ENCODE measurements at regions not wholly inside any gene's neighbourhood (a gene's known extent, or its start where the extent isn't known, plus 50 kb on each side); places are given as distances from the start of the nearest gene placed in this dataset.

DNA sequence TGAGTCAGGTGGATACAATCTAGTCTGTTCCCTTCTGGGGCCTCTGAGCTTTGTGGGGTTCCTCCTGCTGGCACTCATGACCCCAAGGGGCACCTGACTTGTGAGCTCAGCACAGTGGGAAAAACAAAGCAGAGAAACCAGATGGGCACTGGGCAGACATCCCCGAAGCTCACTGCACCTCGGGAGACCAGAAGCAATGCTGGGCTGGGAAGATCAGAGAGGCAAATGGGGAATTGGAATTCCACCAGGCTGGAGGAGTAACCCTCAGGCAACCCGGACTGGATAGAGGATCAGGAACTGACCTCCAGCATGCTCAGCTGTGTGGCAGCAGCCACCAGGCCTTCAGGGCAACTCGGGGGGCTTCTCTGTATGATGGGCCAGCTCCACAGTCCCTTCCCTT, 50.3 kb downstream of the ABCC12 start:
- ATAC-seq: no peak
- intact Hi-C loops (cut with micrococcal nuclease): no loop called here
- Histone ChIP-seq H2AFZ (ENCODE audit: low read depth, low read length) (no peak overlapping the region), H3K4me3 (no peak overlapping the region), H3K79me2 (ENCODE audit: control insufficient read depth, insufficient read depth, low read length) (no peaks in the 10 kb centered on the region), H3K4me2 (ENCODE audit: insufficient read depth, low read length) (no peak overlapping the region), H4K20me1 (replicated peaks; ENCODE audit: control insufficient read depth, insufficient read depth, low read length) (no peaks in the 10 kb centered on the region), H3K9me1 (ENCODE audit: control insufficient read depth, insufficient read depth, low read length) (no peaks in the 10 kb centered on the region), H3K27ac (ENCODE audit: extremely low read depth, low read depth, low read length) (no peak overlapping the region), H3K9me3 (replicated peaks; ENCODE audit: control insufficient read depth, insufficient read depth, low read depth, low read length) (no peaks in the 10 kb centered on the region), H3K9ac (ENCODE audit: insufficient read depth in 1 of 2, low read depth in 2 of 2, low read length in 2 of 2) (no peak overlapping the region), H3K4me1 (replicated peaks in 1 of 2; ENCODE audit: control insufficient read depth in 2 of 2, insufficient read depth in 2 of 2, low read length in 2 of 2) (no peaks in the 10 kb centered on the region; a peak in 1 of 5 replicates), H3K36me3 (ENCODE audit: control insufficient read depth, insufficient read depth, low read length) (no peaks in the 10 kb centered on the region), H3K27me3 (ENCODE audit: control insufficient read depth in 2 of 2, insufficient read depth in 2 of 2, low read length in 2 of 2) (peaks cover 24 to 47% of the 10 kb centered on the region in 2 experiments; a peak in 4 of 5 replicates)
- in situ Hi-C loops (cut with MboI): no loop called here
- no peak for TF ChIP-seq ZNF75A (CRISPR knock-in tag; IDR thresholded peaks at IDR 0.05)
- TF ChIP-seq NR4A1 (CRISPR knock-in tag; IDR thresholded peaks at IDR 0.05): no peak
- TF ChIP-seq NR4A1 (tag; IDR thresholded peaks at IDR 0.05): no peak
- TF ChIP-seq, protein P1, sequence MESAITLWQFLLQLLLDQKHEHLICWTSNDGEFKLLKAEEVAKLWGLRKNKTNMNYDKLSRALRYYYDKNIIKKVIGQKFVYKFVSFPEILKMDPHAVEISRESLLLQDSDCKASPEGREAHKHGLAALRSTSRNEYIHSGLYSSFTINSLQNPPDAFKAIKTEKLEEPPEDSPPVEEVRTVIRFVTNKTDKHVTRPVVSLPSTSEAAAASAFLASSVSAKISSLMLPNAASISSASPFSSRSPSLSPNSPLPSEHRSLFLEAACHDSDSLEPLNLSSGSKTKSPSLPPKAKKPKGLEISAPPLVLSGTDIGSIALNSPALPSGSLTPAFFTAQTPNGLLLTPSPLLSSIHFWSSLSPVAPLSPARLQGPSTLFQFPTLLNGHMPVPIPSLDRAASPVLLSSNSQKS (CRISPR knock-in tag; IDR thresholded peaks at IDR 0.05): no peak
- TF ChIP-seq ZNF551 (CRISPR knock-in tag; IDR thresholded peaks at IDR 0.05): no peak
- 0% methylated on average over 4 of the region's 4 CpGs for WGBS (ENCODE audit: insufficient coverage, low coverage, missing lambda C conversion rate)
- BruUV-seq (replicated peaks): no TSS peak
- CTCF ChIA-PET (ENCODE audit: low intra/inter-chr PET ratio): no interaction called here
- no peak for DNase-seq (ENCODE audit: extremely low read depth in 1 of 4, low spot score in 3 of 4)
- FAIRE-seq: no peak
- POLR2A ChIA-PET: no interaction called here

DNA sequence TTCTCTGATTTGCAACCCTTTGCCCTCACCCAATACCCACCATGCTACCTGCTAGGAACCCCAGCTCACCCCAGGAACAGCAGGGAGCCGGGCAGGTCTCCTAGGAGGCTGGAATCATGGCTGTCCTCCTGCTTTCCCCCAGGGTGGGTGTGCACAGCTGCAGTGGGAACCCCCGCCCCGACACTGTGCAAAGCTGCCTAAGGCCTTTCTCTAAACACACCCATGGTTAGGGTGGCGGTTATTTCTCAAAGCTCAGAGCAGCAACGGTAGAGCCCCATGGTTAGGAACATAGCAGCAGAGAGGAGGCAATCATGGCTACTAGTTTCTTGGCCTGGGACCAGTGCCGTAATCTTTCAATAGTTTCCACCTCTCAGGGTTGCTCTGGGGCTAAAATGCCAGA, 52.2 kb downstream of the ABCC12 start:
- ChIA-PET CTCF (ENCODE audit: low intra/inter-chr PET ratio) (interaction anchor here (0.7 kb wide), 1 partner anchor 183 kb away, joined by 5 read pairs; no protein-coding TSS in a partner anchor), POLR2A (interaction anchor here (0.6 kb wide), 1 partner anchor 298 kb away, joined by 3 read pairs; no protein-coding TSS in a partner anchor)
- FAIRE-seq: no peak

More for the DNA sequence above, 52.2 kb downstream of the ABCC12 start:
- in situ Hi-C loops (cut with MboI): no loop called here
- Histone ChIP-seq H3K79me2 (ENCODE audit: control insufficient read depth, insufficient read depth, low read length) (no peaks in the 10 kb centered on the region), H2AFZ (ENCODE audit: low read depth, low read length) (no peak overlapping the region), H3K9me3 (replicated peaks; ENCODE audit: control insufficient read depth, insufficient read depth, low read depth, low read length) (no peaks in the 10 kb centered on the region), H3K4me1 (replicated peaks in 1 of 2; ENCODE audit: control insufficient read depth in 2 of 2, insufficient read depth in 2 of 2, low read length in 2 of 2) (no peaks in the 10 kb centered on the region; a peak in 1 of 5 replicates), H3K36me3 (ENCODE audit: control insufficient read depth, insufficient read depth, low read length) (no peaks in the 10 kb centered on the region), H4K20me1 (replicated peaks; ENCODE audit: control insufficient read depth, insufficient read depth, low read length) (no peaks in the 10 kb centered on the region), H3K4me2 (ENCODE audit: insufficient read depth, low read length) (no peak overlapping the region), H3K9me1 (ENCODE audit: control insufficient read depth, insufficient read depth, low read length) (no peaks in the 10 kb centered on the region), H3K4me3 (no peak overlapping the region), H3K27ac (ENCODE audit: extremely low read depth, low read depth, low read length) (no peak overlapping the region), H3K27me3 (ENCODE audit: control insufficient read depth in 2 of 2, insufficient read depth in 2 of 2, low read length in 2 of 2) (peaks cover 24 to 47% of the 10 kb centered on the region in 2 experiments; a peak in 4 of 5 replicates), H3K9ac (ENCODE audit: insufficient read depth in 1 of 2, low read depth in 2 of 2, low read length in 2 of 2) (no peak overlapping the region)
- ATAC-seq (no peak), DNase-seq (ENCODE audit: extremely low read depth in 1 of 4, low spot score in 3 of 4) (no peak)
- intact Hi-C loops (cut with micrococcal nuclease): no loop called here
- TF ChIP-seq KAT7 (CRISPR knock-in tag; IDR thresholded peaks at IDR 0.05; ENCODE audit: borderline replicate concordance): no peak
- TF ChIP-seq TRIM28 (IDR thresholded peaks at IDR 0.05): no peak
- TF ChIP-seq HLTF (IDR thresholded peaks at IDR 0.05): no peak
- TF ChIP-seq, protein P2, sequence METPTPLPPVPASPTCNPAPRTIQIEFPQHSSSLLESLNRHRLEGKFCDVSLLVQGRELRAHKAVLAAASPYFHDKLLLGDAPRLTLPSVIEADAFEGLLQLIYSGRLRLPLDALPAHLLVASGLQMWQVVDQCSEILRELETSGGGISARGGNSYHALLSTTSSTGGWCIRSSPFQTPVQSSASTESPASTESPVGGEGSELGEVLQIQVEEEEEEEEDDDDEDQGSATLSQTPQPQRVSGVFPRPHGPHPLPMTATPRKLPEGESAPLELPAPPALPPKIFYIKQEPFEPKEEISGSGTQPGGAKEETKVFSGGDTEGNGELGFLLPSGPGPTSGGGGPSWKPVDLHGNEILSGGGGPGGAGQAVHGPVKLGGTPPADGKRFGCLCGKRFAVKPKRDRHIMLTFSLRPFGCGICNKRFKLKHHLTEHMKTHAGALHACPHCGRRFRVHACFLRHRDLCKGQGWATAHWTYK (CRISPR knock-in tag; IDR thresholded peaks at IDR 0.05): no peak
- WGBS (ENCODE audit: insufficient coverage, low coverage, missing lambda C conversion rate): 2% methylated on average over 6 of the region's 6 CpGs
- BruUV-seq (replicated peaks): no TSS peak
